ENCODE measurements at regions not wholly inside any gene's neighbourhood (a gene's known extent, or its start where the extent isn't known, plus 50 kb on each side); places are given as distances from the start of the nearest gene placed in this dataset.
A peak's percentile ranks its signal among the peaks of the same experiment; 100 is the strongest.

- DNase-seq = no peak
Measured at GRCh38 chr5:165138236-165138635, 1632.8 kb downstream of the MAT2B start.

GRCh38 chr5:165139262-165139661, 1633.8 kb downstream of the MAT2B start:
- TF ChIP-seq POLR2A (IDR thresholded peaks at IDR 0.05; ENCODE audit: low read length) (no peak), GATA1 (IDR thresholded peaks at IDR 0.05; ENCODE audit: low read depth, low read length) (no peak)
- no peak for DNase-seq

More at GRCh38 chr5:165138236-165138635, 1632.8 kb downstream of the MAT2B start:
- TF ChIP-seq POLR2A (IDR thresholded peaks at IDR 0.05; ENCODE audit: low read length) (no peak), GATA1 (IDR thresholded peaks at IDR 0.05; ENCODE audit: low read depth, low read length) (no peak)

- TF ChIP-seq GATA1 (IDR thresholded peaks at IDR 0.05; ENCODE audit: low read depth, low read length) = no peak
- no peak for TF ChIP-seq POLR2A (IDR thresholded peaks at IDR 0.05; ENCODE audit: low read length)
- DNase-seq = no peak
Measured at GRCh38 chr5:165139721-165140120, 1634.3 kb downstream of the MAT2B start.

- peak; percentile 16 to 60 for DNase-seq
- TF ChIP-seq POLR2A (IDR thresholded peaks at IDR 0.05; ENCODE audit: low read length) = no peak
- TF ChIP-seq GATA1 (IDR thresholded peaks at IDR 0.05; ENCODE audit: low read depth, low read length) = no peak
Measured at GRCh38 chr5:165143741-165144140, 1638.3 kb downstream of the MAT2B start.

- DNase-seq = no peak
- no peak for TF ChIP-seq GATA1 (IDR thresholded peaks at IDR 0.05; ENCODE audit: low read depth, low read length)
- no peak for TF ChIP-seq POLR2A (IDR thresholded peaks at IDR 0.05; ENCODE audit: low read length)
Measured at GRCh38 chr5:165149431-165149830, 1644.0 kb downstream of the MAT2B start.

- DNase-seq = no peak
- TF ChIP-seq POLR2A (IDR thresholded peaks at IDR 0.05; ENCODE audit: low read length) (no peak), GATA1 (IDR thresholded peaks at IDR 0.05; ENCODE audit: low read depth, low read length) (no peak)
Measured at GRCh38 chr5:165152058-165152457, 1646.6 kb downstream of the MAT2B start.

DNA sequence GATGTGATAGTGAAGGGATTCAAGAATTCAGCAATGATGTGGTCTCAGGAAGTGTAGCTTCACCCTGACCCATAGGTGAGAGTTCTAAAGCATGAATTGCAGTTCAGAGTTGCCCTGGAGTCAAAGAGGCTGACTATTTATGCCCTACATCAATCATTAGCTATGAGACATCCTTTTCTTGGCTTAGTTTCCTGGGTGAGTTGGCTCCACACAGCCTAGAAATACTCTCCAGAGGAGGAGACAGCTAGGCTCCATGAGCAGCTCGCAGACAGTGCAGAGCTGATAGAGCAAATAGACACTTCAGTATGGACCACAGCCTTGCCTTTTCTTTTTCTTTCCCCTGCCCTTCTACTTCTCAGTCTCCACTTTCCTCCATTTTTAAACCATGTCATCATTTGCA, 1651.8 kb downstream of the MAT2B start:
- DNase-seq = no peak
- TF ChIP-seq POLR2A (IDR thresholded peaks at IDR 0.05; ENCODE audit: low read length) = no peak
- TF ChIP-seq GATA1 (IDR thresholded peaks at IDR 0.05; ENCODE audit: low read depth, low read length) = no peak

DNA sequence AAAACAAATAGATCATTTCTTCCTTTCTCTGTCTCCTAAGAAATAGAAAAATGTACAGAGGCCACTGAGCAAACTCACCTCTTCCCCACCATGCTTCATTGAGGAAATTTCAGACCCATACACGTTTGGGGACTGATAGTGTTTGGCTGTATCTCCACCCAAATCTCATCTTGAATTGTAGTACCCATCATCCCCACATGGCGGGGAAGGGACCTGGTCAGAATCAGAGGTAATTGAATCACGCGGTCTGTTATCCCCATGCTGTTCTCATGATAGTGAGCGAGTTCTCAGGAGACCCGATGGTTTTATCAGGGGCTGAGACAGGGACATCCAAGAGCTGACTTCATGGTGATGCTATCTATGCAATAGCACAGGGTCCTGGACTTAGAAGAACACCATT, 1655.8 kb downstream of the MAT2B start:
- peak; percentile 1 to 4 for DNase-seq
- no peak for TF ChIP-seq POLR2A (IDR thresholded peaks at IDR 0.05; ENCODE audit: low read length)
- no peak for TF ChIP-seq GATA1 (IDR thresholded peaks at IDR 0.05; ENCODE audit: low read depth, low read length)

- DNase-seq = no peak
- TF ChIP-seq GATA1 (IDR thresholded peaks at IDR 0.05; ENCODE audit: low read depth, low read length) (no peak), POLR2A (IDR thresholded peaks at IDR 0.05; ENCODE audit: low read length) (no peak)
Measured at GRCh38 chr5:165163861-165164260, 1658.4 kb downstream of the MAT2B start.

- no peak for TF ChIP-seq GATA1 (IDR thresholded peaks at IDR 0.05; ENCODE audit: low read depth, low read length)
- no peak for TF ChIP-seq POLR2A (IDR thresholded peaks at IDR 0.05; ENCODE audit: low read length)
- no peak for DNase-seq
Measured at GRCh38 chr5:165173651-165174050, 1668.2 kb downstream of the MAT2B start.

DNA sequence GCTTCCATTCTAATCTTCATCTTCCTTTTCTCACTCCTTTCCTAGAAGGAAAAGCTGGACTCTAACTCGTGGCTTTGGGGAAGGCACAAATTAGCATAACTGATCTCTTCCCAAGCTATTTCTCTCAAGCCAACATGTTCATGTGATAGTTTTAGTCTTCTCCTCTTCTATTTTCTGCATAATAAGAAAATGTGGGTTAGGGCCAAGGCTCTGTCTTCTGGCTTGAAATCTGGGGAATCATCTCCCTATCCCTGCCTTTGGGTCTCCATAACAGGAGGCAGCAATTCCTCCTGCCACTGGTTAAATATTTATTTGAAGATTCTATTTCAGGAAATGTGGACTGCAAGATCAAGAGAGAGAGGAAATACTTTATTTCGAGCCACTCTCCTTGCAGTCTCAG, 1669.6 kb downstream of the MAT2B start:
- no peak for DNase-seq
- TF ChIP-seq GATA1 (IDR thresholded peaks at IDR 0.05; ENCODE audit: low read depth, low read length) (no peak), POLR2A (IDR thresholded peaks at IDR 0.05; ENCODE audit: low read length) (no peak)

GRCh38 chr5:165184183-165184582, 1678.8 kb downstream of the MAT2B start:
- no peak for DNase-seq
- no peak for TF ChIP-seq POLR2A (IDR thresholded peaks at IDR 0.05; ENCODE audit: low read length)
- TF ChIP-seq GATA1 (IDR thresholded peaks at IDR 0.05; ENCODE audit: low read depth, low read length) = no peak

DNA sequence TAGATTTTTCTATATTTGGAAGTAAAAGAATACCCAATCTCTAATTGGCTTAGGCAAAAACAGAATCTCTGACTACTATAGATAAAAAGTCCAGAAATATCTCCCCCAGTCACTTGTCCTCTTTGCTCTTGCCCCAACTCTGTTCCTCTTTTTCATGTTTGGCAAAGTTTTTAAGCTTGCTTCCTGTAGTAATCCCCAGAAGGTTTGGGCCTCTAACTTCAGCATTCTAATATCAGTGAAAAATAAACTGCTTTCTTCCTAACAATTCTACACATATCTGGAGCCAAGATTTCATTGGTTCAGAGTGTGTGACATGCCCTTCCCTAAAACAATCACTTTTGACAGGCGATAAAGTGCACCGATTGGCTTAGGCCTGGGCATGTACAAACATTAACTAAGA, 1680.3 kb downstream of the MAT2B start:
- TF ChIP-seq POLR2A (IDR thresholded peaks at IDR 0.05; ENCODE audit: low read length) (no peak), GATA1 (IDR thresholded peaks at IDR 0.05; ENCODE audit: low read depth, low read length) (no peak)
- no peak for DNase-seq

DNA sequence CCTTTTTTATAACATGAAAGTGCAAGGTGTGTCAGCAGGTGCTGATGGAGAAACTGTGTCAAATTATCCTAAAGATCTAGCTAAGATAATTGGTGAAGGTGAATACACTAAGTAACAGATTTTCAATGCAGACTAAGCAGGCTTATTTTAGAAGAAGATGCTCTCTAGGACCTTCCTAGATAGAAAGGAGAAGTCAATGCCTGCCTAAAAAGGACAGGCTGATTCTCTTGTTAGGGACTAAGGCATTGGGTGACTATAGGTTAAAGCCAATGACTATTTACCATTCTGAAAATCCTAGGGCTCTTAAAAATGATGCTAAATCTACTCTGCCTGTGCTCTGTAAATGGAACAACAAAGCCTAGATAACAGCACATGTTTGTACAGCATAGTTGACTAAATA, 1682.4 kb downstream of the MAT2B start:
- TF ChIP-seq POLR2A (IDR thresholded peaks at IDR 0.05; ENCODE audit: low read length) (no peak), GATA1 (IDR thresholded peaks at IDR 0.05; ENCODE audit: low read depth, low read length) (no peak)
- no peak for DNase-seq

- TF ChIP-seq POLR2A (IDR thresholded peaks at IDR 0.05; ENCODE audit: low read length) = no peak
- no peak for TF ChIP-seq GATA1 (IDR thresholded peaks at IDR 0.05; ENCODE audit: low read depth, low read length)
- no peak for DNase-seq
Measured at GRCh38 chr5:165188556-165189175, 1683.2 kb downstream of the MAT2B start.
